Muscle layer of duodenum (tissue), 2 donors: ENCODE measurements at regions not wholly inside any gene's neighbourhood (a gene's known extent, or its start where the extent isn't known, plus 50 kb on each side); places are given as distances from the start of the nearest gene placed in this dataset.

ENCODE experiments used
- H3K27ac ChIP-seq: one replicate; pipeline ENCODE4 v1.7.0; 2013; ENCODE audit warnings: mild to moderate bottlenecking, low read length
- H3K27me3 ChIP-seq: one replicate; pipeline ENCODE4 v1.7.0; 2013; ENCODE audit warnings: low read depth, mild to moderate bottlenecking, control low read depth, low read length
- H3K36me3 ChIP-seq, 2 donors: one replicate each; pipeline ENCODE4 v1.7.0; 2013; ENCODE audit warnings: low read length in 2 of 2, control low read depth in 1 of 2, mild to moderate bottlenecking in 1 of 2; ENCODE audit not compliant: insufficient read depth in 2 of 2, control insufficient read depth in 1 of 2
- H3K4me1 ChIP-seq, 2 donors: one replicate each; pipeline ENCODE4 v1.7.0; 2013; ENCODE audit warnings: low read length in 2 of 2, mild to moderate bottlenecking in 2 of 2, control low read depth in 1 of 2, moderate library complexity in 1 of 2; ENCODE audit not compliant: insufficient read depth in 2 of 2, control insufficient read depth in 1 of 2
- H3K4me3 ChIP-seq, 2 donors: one replicate each; pipeline ENCODE4 v1.7.0; 2013; ENCODE audit warnings: low read length in 2 of 2, low read depth in 1 of 2, mild to moderate bottlenecking in 1 of 2
- H3K9me3 ChIP-seq, 2 donors: one replicate each; pipeline ENCODE4 v1.7.0; 2013; ENCODE audit warnings: low read length in 2 of 2, control low read depth in 1 of 2, mild to moderate bottlenecking in 1 of 2; ENCODE audit not compliant: control insufficient read depth in 1 of 2
- donor health status: healthy.

DNA sequence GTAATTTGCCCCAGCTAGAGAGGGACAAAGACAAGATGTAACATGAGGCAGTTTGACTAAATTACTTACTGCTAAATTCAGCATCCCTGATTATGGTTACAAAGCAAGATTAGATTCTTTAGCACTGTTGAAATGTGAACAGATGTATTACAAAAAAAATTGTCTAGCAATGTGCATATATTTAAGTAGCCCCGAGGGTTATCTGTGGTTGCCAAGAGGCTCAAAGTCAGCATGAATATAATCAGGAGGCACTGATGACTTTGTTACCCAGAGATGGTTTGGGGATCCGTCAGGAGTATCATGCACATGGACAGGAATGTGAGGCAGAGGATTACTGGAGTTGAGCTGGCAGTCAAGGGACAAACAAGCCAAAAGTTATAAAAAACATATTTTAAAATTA is 356.9 kb upstream of the CCDC196 start:
- Histone ChIP-seq H3K4me3 (no peak overlapping the region), H3K27ac (no peak overlapping the region), H3K36me3 (no peaks in the 10 kb centered on the region), H3K9me3 (no peaks in the 10 kb centered on the region), H3K27me3 (no peaks in the 10 kb centered on the region), H3K4me1 (no peaks in the 10 kb centered on the region)

GRCh38 chr14:66131111-66131510 is 355.1 kb upstream of the CCDC196 start:
- H3K27me3 ChIP-seq, result no peaks in the 10 kb centered on the region
- no peak overlapping the region for H3K27ac ChIP-seq
- H3K36me3 ChIP-seq, result no peaks in the 10 kb centered on the region
- H3K4me1 ChIP-seq, result peaks cover 0 to 6% of the 10 kb centered on the region in 2 donors
- no peaks in the 10 kb centered on the region for H3K9me3 ChIP-seq
- H3K4me3 ChIP-seq, result no peak overlapping the region

GRCh38 chr14:66133666-66134065 is 352.5 kb upstream of the CCDC196 start:
- no peak overlapping the region for H3K4me3 ChIP-seq
- H3K27me3 ChIP-seq, result no peaks in the 10 kb centered on the region
- peaks cover 0 to 9% of the 10 kb centered on the region in 2 donors for H3K4me1 ChIP-seq
- H3K9me3 ChIP-seq, result no peaks in the 10 kb centered on the region
- H3K36me3 ChIP-seq, result no peaks in the 10 kb centered on the region
- no peak overlapping the region for H3K27ac ChIP-seq

DNA sequence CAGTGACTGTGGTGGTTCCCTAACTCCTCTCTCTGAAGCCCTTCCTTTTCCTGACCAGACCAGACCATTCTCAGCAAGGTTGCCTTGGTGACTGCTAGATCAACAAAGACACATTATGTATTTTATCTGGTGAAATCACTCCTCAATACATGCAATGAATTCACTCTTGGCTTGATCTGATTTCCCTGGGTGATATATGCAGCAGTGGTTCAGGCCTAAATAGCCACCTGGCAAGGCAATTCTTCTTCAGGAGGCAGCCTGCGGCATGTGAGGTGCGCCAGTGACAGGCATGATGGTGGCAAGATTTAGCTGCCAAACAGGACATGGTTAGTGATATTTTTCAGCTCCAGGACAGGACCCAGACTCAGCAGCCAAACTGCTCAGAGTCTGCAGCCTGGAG is 350.3 kb upstream of the CCDC196 start:
- Histone ChIP-seq H3K4me1 (peaks cover 0 to 9% of the 10 kb centered on the region in 2 donors), H3K27me3 (no peaks in the 10 kb centered on the region), H3K27ac (no peak overlapping the region), H3K36me3 (no peaks in the 10 kb centered on the region), H3K4me3 (no peak overlapping the region), H3K9me3 (no peaks in the 10 kb centered on the region)

DNA sequence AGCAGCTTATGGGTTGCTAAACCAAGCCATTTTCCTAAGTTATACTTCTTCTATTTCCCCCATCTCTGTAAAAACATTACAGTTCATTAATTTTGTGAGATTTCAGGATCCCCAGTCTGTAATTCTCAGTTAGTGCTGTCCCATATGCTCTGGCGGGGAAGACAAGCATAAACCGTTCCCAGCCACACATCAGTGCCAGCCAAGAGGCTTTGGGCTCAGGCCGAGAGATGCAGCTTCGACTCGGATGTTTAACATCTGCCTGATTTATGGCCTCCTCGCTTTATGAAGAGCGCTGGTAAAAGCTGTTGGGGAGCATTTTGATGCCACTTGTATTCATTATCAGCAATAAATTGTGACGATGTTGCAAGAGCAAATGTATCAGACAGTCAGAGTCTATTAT is 349.1 kb upstream of the CCDC196 start:
- Histone ChIP-seq H3K9me3 (no peaks in the 10 kb centered on the region), H3K36me3 (no peaks in the 10 kb centered on the region), H3K27me3 (no peaks in the 10 kb centered on the region), H3K27ac (no peak overlapping the region), H3K4me1 (peaks cover 0 to 9% of the 10 kb centered on the region in 2 donors), H3K4me3 (no peak overlapping the region)

DNA sequence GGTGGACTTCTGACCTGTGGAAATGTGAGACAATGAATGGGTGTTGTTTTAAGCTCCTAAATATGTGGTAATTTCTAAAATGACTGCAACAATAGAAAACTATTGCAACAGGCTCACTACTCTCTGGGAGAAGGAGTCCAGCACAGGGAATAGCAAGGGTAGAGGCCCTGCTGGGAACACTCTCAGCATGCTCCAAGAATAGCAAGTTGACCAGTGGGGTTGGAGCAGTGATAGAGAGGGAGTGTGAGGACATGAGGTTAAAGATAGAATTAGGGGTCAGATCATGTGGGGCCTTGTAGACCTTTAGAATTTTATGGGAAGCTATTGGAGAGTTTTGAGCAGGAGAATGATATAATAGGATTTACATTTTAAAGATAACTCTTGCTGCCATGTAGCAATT is 346.7 kb upstream of the CCDC196 start:
- H3K9me3 ChIP-seq, result no peaks in the 10 kb centered on the region
- no peaks in the 10 kb centered on the region for H3K27me3 ChIP-seq
- H3K36me3 ChIP-seq, result no peaks in the 10 kb centered on the region
- H3K4me1 ChIP-seq, result peaks cover 0 to 9% of the 10 kb centered on the region in 2 donors
- H3K27ac ChIP-seq, result no peak overlapping the region
- H3K4me3 ChIP-seq, result no peak overlapping the region

DNA sequence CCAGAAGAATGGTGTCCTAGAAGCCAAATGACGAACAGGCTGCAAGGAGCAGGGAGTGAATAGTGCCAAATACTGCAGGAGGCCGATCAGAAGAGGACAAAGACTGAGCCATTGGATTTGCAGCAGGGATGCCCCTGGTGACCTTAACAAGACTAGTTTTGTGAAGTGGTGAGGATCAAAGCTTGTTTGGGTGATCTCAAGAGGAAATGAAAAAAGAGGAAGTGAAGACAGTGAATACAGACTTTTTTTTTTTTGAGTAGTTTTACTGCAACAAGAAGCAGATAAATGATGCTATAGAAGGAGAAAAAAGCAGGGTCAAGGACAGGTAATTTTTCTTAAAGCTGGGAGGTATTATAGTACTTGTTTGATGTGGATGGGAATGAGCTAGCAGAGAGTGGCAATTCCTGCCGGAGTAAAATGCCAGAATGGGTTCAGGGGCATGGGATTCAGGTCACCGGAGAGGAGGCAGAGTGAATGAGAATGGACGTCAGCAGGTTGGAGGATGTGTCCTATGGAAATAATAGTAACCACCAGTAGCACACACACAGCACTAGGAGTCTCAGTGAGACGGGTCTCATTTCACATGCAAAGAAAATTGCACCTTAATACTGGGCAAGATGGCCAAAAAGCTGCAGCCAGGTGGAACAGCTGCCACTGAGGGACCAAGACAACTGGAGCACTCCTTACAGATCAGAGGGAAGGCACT is 345.8 kb upstream of the CCDC196 start:
- no peaks in the 10 kb centered on the region for H3K9me3 ChIP-seq
- peaks cover 0 to 9% of the 10 kb centered on the region in 2 donors for H3K4me1 ChIP-seq
- H3K27me3 ChIP-seq, result no peaks in the 10 kb centered on the region
- no peaks in the 10 kb centered on the region for H3K36me3 ChIP-seq
- no peak overlapping the region for H3K27ac ChIP-seq
- H3K4me3 ChIP-seq, result no peak overlapping the region

GRCh38 chr14:66140963-66141362 is 345.2 kb upstream of the CCDC196 start:
- Histone ChIP-seq H3K4me3 (no peak overlapping the region), H3K27me3 (no peaks in the 10 kb centered on the region), H3K9me3 (no peaks in the 10 kb centered on the region), H3K36me3 (no peaks in the 10 kb centered on the region), H3K4me1 (peaks cover 0 to 4% of the 10 kb centered on the region in 2 donors), H3K27ac (no peak overlapping the region)

DNA sequence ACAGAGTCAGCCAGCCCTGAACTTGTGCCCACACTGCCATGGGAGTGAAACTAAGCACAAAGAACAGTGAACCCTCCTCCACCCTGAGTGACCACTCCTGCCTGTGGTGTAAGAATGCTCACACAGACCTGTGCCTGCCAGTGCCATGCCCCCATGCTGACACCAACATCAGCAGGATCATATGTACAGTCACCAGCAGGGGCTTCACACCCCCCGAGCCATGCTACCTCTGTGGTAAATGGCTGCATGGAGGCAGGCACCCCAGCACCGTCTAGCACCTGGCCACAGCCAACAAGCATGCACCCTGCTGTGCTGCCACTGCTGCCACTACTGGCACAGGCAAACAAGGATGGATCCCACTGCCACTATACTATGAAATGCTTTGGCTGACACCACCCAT is 344.4 kb upstream of the CCDC196 start:
- H3K27me3 ChIP-seq, result no peaks in the 10 kb centered on the region
- no peaks in the 10 kb centered on the region for H3K36me3 ChIP-seq
- H3K9me3 ChIP-seq, result no peaks in the 10 kb centered on the region
- no peak overlapping the region for H3K4me3 ChIP-seq
- H3K27ac ChIP-seq, result no peak overlapping the region
- H3K4me1 ChIP-seq, result no peaks in the 10 kb centered on the region

GRCh38 chr14:66143387-66144112 is 342.6 kb upstream of the CCDC196 start:
- Histone ChIP-seq H3K4me3 (no peak overlapping the region), H3K27ac (no peak overlapping the region), H3K27me3 (no peaks in the 10 kb centered on the region), H3K9me3 (peaks cover 0 to 2% of the 10 kb centered on the region in 2 donors), H3K4me1 (no peaks in the 10 kb centered on the region), H3K36me3 (no peaks in the 10 kb centered on the region)

GRCh38 chr14:66152302-66152701 is 333.9 kb upstream of the CCDC196 start:
- no peaks in the 10 kb centered on the region for H3K36me3 ChIP-seq
- H3K27me3 ChIP-seq, result no peaks in the 10 kb centered on the region
- H3K9me3 ChIP-seq, result peaks cover 0 to 2% of the 10 kb centered on the region in 2 donors
- no peak overlapping the region for H3K27ac ChIP-seq
- H3K4me3 ChIP-seq, result no peak overlapping the region
- H3K4me1 ChIP-seq, result peaks cover 0 to 4% of the 10 kb centered on the region in 2 donors
